Thoracic aorta (tissue), 2 donors: ENCODE measurements at regions not wholly inside any gene's neighbourhood (a gene's known extent, or its start where the extent isn't known, plus 50 kb on each side); places are given as distances from the start of the nearest gene placed in this dataset.

ENCODE experiments used
- ATAC-seq: fragments of 150-250 bp; one replicate; pipeline ENCODE4 v1.8.0; 2017; ENCODE audit warnings: low read depth; ENCODE audit not compliant: insufficient number of reproducible peaks, low FRiP score
- DNase-seq: peaks from one replicate; pipeline ENCODE4 v3.0.0-alpha.2; 2020; ENCODE audit warnings: low spot score
- H3K27ac ChIP-seq, 2 donors: fragments of 200-600 bp; sonication (generic); 1 replicate in 1 of 2; 2 replicates in 1 of 2; pipeline ENCODE4 v1.5.1; 2016; ENCODE audit warnings: mild to moderate bottlenecking in 2 of 2, moderate library complexity in 2 of 2
- H3K27me3 ChIP-seq: fragments of 200-600 bp; sonication (generic); replicated peaks from 2 replicates; pipeline ENCODE4 v1.6.0; 2016; ENCODE audit warnings: mild to moderate bottlenecking; ENCODE audit not compliant: insufficient read depth
- H3K36me3 ChIP-seq: fragments of 200-600 bp; sonication (generic); one replicate; pipeline ENCODE4 v1.5.1; 2016
- H3K4me1 ChIP-seq, 2 donors: fragments of 200-600 bp; sonication (generic); 1 replicate in 1 of 2; 2 replicates in 1 of 2; pipeline versions ENCODE4 v1.5.1 to v1.6.0; 2016; ENCODE audit warnings: low read depth in 2 of 2, mild to moderate bottlenecking in 1 of 2; ENCODE audit not compliant: control insufficient read depth in 1 of 2
- H3K4me3 ChIP-seq: fragments of 200-600 bp; sonication (generic); 2 replicates; pipeline ENCODE4 v1.5.1; 2016; ENCODE audit warnings: mild to moderate bottlenecking
- H3K9me3 ChIP-seq: fragments of 200-600 bp; sonication (generic); 2 replicates; pipeline ENCODE4 v1.5.1; 2016
- TF ChIP-seq, protein P1 (sequence below): fragments of 200-600 bp; sonication (generic); IDR thresholded peaks from one replicate; pipeline ENCODE4 v1.5.1; 2019; ENCODE audit warnings: antibody characterized with exemption

DNA sequence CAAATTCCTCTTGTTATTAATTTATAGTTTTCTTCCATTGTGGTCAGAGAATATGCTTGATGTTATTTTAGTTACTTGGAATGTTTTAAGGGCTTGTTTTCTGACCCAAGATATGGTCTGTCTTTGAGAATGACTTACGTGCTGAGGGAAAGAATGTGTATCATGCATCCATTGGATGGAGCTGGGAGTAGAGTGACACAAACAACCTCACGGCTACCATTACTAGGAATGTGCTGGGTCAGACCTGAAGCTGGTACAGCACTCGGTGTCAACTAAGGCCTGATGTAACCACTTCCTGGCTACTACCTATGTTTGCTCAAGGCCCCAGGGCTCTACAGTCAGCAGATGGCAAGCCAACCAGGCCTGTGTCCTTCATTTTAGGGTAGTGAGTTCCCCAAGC lies 257.8 kb downstream of the FAT4 start:
- Histone ChIP-seq H3K4me3 (no peak overlapping the region), H3K4me1 (no peaks in the 10 kb centered on the region), H3K27me3 (no peaks in the 10 kb centered on the region), H3K36me3 (no peaks in the 10 kb centered on the region), H3K9me3 (no peaks in the 10 kb centered on the region), H3K27ac (no peak overlapping the region)
- DNase-seq: no peak
- no peak for ATAC-seq
- TF ChIP-seq, protein P1, sequence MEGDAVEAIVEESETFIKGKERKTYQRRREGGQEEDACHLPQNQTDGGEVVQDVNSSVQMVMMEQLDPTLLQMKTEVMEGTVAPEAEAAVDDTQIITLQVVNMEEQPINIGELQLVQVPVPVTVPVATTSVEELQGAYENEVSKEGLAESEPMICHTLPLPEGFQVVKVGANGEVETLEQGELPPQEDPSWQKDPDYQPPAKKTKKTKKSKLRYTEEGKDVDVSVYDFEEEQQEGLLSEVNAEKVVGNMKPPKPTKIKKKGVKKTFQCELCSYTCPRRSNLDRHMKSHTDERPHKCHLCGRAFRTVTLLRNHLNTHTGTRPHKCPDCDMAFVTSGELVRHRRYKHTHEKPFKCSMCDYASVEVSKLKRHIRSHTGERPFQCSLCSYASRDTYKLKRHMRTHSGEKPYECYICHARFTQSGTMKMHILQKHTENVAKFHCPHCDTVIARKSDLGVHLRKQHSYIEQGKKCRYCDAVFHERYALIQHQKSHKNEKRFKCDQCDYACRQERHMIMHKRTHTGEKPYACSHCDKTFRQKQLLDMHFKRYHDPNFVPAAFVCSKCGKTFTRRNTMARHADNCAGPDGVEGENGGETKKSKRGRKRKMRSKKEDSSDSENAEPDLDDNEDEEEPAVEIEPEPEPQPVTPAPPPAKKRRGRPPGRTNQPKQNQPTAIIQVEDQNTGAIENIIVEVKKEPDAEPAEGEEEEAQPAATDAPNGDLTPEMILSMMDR: no peak

DNA sequence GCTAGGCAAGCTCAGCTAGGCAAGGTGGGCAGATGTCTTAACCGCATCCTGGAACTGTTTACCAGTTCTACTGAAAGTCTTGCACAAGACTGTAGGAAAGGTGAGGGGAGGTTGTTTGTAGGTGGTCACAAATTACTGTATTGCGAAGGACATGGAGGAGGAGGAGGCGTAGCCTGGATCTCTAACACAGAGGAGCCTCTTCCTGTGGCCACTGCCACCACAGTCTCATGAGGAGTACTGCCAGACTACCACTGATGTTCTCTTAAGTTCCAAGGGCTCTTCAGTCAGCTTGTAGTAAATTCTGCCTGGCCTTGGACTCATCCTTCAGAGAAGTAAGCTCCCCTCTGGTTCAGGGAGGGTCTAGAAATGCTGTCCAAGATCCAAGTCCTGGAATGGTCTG lies 258.6 kb downstream of the FAT4 start:
- no peak overlapping the region for H3K27ac ChIP-seq
- DNase-seq (no peak), ATAC-seq (no peak)
- H3K27me3 ChIP-seq: no peaks in the 10 kb centered on the region
- no peaks in the 10 kb centered on the region for H3K9me3 ChIP-seq
- H3K36me3 ChIP-seq: no peaks in the 10 kb centered on the region
- no peak overlapping the region for H3K4me3 ChIP-seq
- TF ChIP-seq, protein P1: no peak
- no peaks in the 10 kb centered on the region for H3K4me1 ChIP-seq

DNA sequence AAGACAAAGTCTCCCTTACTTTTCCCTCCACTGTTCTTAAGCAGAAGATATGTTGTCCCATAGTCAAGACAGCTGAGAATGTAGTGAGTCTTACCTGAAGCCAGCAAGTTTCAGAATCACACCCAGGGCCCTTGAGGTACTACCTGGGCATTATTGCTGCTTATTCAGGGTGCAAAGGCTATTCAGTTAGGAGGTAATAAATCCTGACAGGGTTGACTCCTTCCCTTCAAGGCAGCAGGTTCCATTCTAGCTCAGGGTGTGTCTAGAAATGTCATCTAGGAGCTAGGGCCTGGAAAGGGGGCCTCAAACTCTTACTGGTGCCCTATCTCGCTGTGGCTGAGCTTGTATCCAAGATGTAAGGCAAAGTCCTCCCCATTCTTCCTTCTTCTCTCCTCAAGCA lies 259.0 kb downstream of the FAT4 start:
- no peak for ATAC-seq
- no peaks in the 10 kb centered on the region for H3K9me3 ChIP-seq
- no peaks in the 10 kb centered on the region for H3K27me3 ChIP-seq
- TF ChIP-seq, protein P1: no peak
- H3K4me1 ChIP-seq: no peaks in the 10 kb centered on the region
- H3K4me3 ChIP-seq: no peak overlapping the region
- no peaks in the 10 kb centered on the region for H3K36me3 ChIP-seq
- no peak for DNase-seq
- no peak overlapping the region for H3K27ac ChIP-seq

DNA sequence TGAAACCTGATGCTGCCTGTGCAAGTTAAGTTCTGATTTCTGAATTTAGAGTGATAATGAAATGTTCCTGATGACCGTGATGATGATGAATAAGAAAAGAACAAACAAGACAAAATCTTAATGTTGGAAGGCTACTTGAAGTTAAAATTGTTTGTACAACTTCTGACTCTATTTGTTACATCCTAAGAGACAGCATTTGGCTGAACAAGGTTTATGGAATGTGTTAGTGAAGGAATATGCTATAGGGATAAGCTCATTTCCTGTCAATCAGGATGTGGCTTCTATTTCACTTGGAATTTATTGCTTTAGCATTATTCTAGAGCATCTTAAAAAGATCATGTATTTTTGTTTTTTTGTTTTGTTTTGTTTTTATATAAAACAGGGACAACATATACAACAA lies 267.5 kb downstream of the FAT4 start:
- TF ChIP-seq, protein P1: no peak
- Histone ChIP-seq H3K4me1 (no peaks in the 10 kb centered on the region), H3K36me3 (no peaks in the 10 kb centered on the region), H3K27me3 (no peaks in the 10 kb centered on the region), H3K4me3 (no peak overlapping the region), H3K9me3 (no peaks in the 10 kb centered on the region), H3K27ac (no peak overlapping the region)
- ATAC-seq (no peak), DNase-seq (no peak)

DNA sequence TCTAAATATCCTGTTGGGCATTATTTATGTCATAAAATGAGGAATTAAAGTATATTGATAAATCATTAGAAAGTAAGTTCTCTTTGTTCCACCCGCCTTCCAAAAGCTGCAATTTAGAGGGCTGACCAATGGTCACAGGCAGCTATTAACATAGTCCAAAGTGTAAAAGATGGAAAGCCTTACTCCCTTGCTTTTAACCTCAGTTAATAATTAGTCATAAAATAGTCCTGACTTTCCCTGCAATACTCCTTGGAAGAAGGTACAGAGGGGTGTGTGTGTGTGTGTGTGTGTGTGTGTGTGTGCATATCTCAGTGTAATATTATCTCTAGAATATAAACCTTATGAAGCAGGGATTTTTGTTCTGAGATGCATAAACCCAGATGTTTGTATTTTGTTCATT lies 275.4 kb downstream of the FAT4 start:
- DNase-seq: no peak
- no peak overlapping the region for H3K4me3 ChIP-seq
- ATAC-seq: no peak
- no peaks in the 10 kb centered on the region for H3K27me3 ChIP-seq
- H3K36me3 ChIP-seq: no peaks in the 10 kb centered on the region
- H3K4me1 ChIP-seq: no peaks in the 10 kb centered on the region
- no peak overlapping the region for H3K27ac ChIP-seq
- TF ChIP-seq, protein P1: no peak
- H3K9me3 ChIP-seq: no peaks in the 10 kb centered on the region
